Ectodermal cell (in vitro differentiated cells): ENCODE measurements at regions not wholly inside any gene's neighbourhood (a gene's known extent, or its start where the extent isn't known, plus 50 kb on each side); places are given as distances from the start of the nearest gene placed in this dataset.
"Not testable (repeated sequence)": the region's sequence is repeated elsewhere in the genome, so short reads cannot be mapped to it uniquely, and the experiment has no call there.

Source experiments
- H3K27ac ChIP-seq: 2 replicates; pipeline ENCODE4 v1.7.0; 2013; ENCODE audit warnings: mild to moderate bottlenecking, low read depth, low read length; ENCODE audit not compliant: insufficient read depth, poor library complexity, severe bottlenecking
- H3K27me3 ChIP-seq: 2 replicates; pipeline ENCODE4 v1.7.0; 2013; ENCODE audit warnings: mild to moderate bottlenecking, low read length; ENCODE audit not compliant: insufficient read depth, control insufficient read depth, poor library complexity, severe bottlenecking
- H3K36me3 ChIP-seq: one replicate; pipeline ENCODE4 v1.7.0; 2013; ENCODE audit warnings: low read length; ENCODE audit not compliant: control insufficient read depth, insufficient read depth
- H3K4me1 ChIP-seq: one replicate; pipeline ENCODE4 v1.7.0; 2013; ENCODE audit warnings: low read length; ENCODE audit not compliant: control insufficient read depth, insufficient read depth
- H3K4me3 ChIP-seq: 2 replicates; pipeline ENCODE4 v1.7.0; 2013; ENCODE audit warnings: low read depth, low read length, control low read depth; ENCODE audit not compliant: insufficient read depth
- H3K9me3 ChIP-seq: 2 replicates; pipeline ENCODE4 v1.7.0; 2013; ENCODE audit warnings: mild to moderate bottlenecking, low read length, moderate library complexity; ENCODE audit not compliant: control insufficient read depth
- WGBS, 2 experiments: methylation state at CpG; one replicate each; pipeline ENCODE4 v1.1.7; 2013; ENCODE audit warnings: missing lambda C conversion rate in 2 of 2; 5-methylcytosine and 5-hydroxymethylcytosine counted together

GRCh38 chr2:14099101-14099500 lies 533.4 kb upstream of the LRATD1 start:
- H3K27me3 ChIP-seq, H3K4me1 ChIP-seq, H3K36me3 ChIP-seq, H3K9me3 ChIP-seq, H3K4me3 ChIP-seq, H3K27ac ChIP-seq: not testable (repeated sequence)
- 83 to 87% methylated on average over 9 of the region's 9 CpGs for WGBS, 2 experiments

- no peak overlapping the region for H3K27ac ChIP-seq
- H3K4me1 ChIP-seq: no peaks in the 10 kb centered on the region
- H3K9me3 ChIP-seq: no peaks in the 10 kb centered on the region
- H3K27me3 ChIP-seq: no peaks in the 10 kb centered on the region
- H3K36me3 ChIP-seq: no peaks in the 10 kb centered on the region
- no CpG with 5 or more reads among the region's 2 CpGs for WGBS, 2 experiments
- no peak overlapping the region for H3K4me3 ChIP-seq
These were observed 518.2 kb upstream of the LRATD1 start for GRCh38 chr2:14114275-14114674.

- Histone ChIP-seq H3K4me3 (no peak overlapping the region), H3K27ac (no peak overlapping the region), H3K36me3 (no peaks in the 10 kb centered on the region), H3K9me3 (no peaks in the 10 kb centered on the region), H3K4me1 (no peaks in the 10 kb centered on the region), H3K27me3 (no peaks in the 10 kb centered on the region)
- 69 to 75% methylated on average over 2 to 3 of the region's 3 CpGs for WGBS, 2 experiments
These were observed 512.1 kb upstream of the LRATD1 start for GRCh38 chr2:14120376-14120775.

GRCh38 chr2:14123436-14124103 lies 508.9 kb upstream of the LRATD1 start:
- H3K27me3 ChIP-seq: no peaks in the 10 kb centered on the region
- 92% methylated on average over 4 to 5 of the region's 6 CpGs for WGBS, 2 experiments
- H3K27ac ChIP-seq: no peak overlapping the region
- no peaks in the 10 kb centered on the region for H3K36me3 ChIP-seq
- H3K4me1 ChIP-seq: no peaks in the 10 kb centered on the region
- no peaks in the 10 kb centered on the region for H3K9me3 ChIP-seq
- H3K4me3 ChIP-seq: no peak overlapping the region

- Histone ChIP-seq H3K36me3 (no peaks in the 10 kb centered on the region), H3K9me3 (no peaks in the 10 kb centered on the region)
- 88 to 90% methylated on average over 6 of the region's 7 CpGs for WGBS, 2 experiments
These were observed 506.8 kb upstream of the LRATD1 start for GRCh38 chr2:14125624-14126293.

GRCh38 chr2:14126846-14127245 lies 505.7 kb upstream of the LRATD1 start:
- Histone ChIP-seq H3K9me3 (no peaks in the 10 kb centered on the region), H3K36me3 (no peaks in the 10 kb centered on the region), H3K4me1 (no peaks in the 10 kb centered on the region), H3K27me3 (no peaks in the 10 kb centered on the region), H3K4me3 (no peak overlapping the region), H3K27ac (no peak overlapping the region)
- WGBS, 2 experiments: 96 to 100% methylated on average over 2 of the region's 2 CpGs

More at GRCh38 chr2:14125624-14126293, 506.8 kb upstream of the LRATD1 start:
- Histone ChIP-seq H3K4me3 (no peak overlapping the region), H3K27ac (no peak overlapping the region), H3K27me3 (no peaks in the 10 kb centered on the region), H3K4me1 (no peaks in the 10 kb centered on the region)

GRCh38 chr2:14127765-14128164 lies 504.8 kb upstream of the LRATD1 start:
- H3K4me1 ChIP-seq: no peaks in the 10 kb centered on the region
- H3K4me3 ChIP-seq: no peak overlapping the region
- 93 to 94% methylated on average over 3 of the region's 3 CpGs for WGBS, 2 experiments
- H3K27me3 ChIP-seq: no peaks in the 10 kb centered on the region
- H3K9me3 ChIP-seq: no peaks in the 10 kb centered on the region
- no peak overlapping the region for H3K27ac ChIP-seq
- no peaks in the 10 kb centered on the region for H3K36me3 ChIP-seq

GRCh38 chr2:14132386-14132785 lies 500.1 kb upstream of the LRATD1 start:
- Histone ChIP-seq H3K9me3 (no peaks in the 10 kb centered on the region), H3K4me3 (no peak overlapping the region), H3K4me1 (no peaks in the 10 kb centered on the region), H3K36me3 (no peaks in the 10 kb centered on the region), H3K27ac (no peak overlapping the region), H3K27me3 (no peaks in the 10 kb centered on the region)
- WGBS, 2 experiments: 91 to 95% methylated on average over 1 of the region's 1 CpG

GRCh38 chr2:14134771-14135170 lies 497.7 kb upstream of the LRATD1 start:
- H3K36me3 ChIP-seq: no peaks in the 10 kb centered on the region
- WGBS, 2 experiments: 77 to 95% methylated on average over 1 to 3 of the region's 3 CpGs
- H3K27ac ChIP-seq: no peak overlapping the region
- no peak overlapping the region for H3K4me3 ChIP-seq
- no peaks in the 10 kb centered on the region for H3K9me3 ChIP-seq
- H3K4me1 ChIP-seq: no peaks in the 10 kb centered on the region
- no peaks in the 10 kb centered on the region for H3K27me3 ChIP-seq

- no peaks in the 10 kb centered on the region for H3K27me3 ChIP-seq
- no peak overlapping the region for H3K4me3 ChIP-seq
- H3K36me3 ChIP-seq: no peaks in the 10 kb centered on the region
- H3K27ac ChIP-seq: no peak overlapping the region
- no peaks in the 10 kb centered on the region for H3K9me3 ChIP-seq
- WGBS, 2 experiments: 100% methylated on average over 2 of the region's 2 CpGs; no CpG with 5 or more reads in 1 of the 2 experiments
- H3K4me1 ChIP-seq: no peaks in the 10 kb centered on the region
These were observed 496.5 kb upstream of the LRATD1 start for GRCh38 chr2:14136030-14136429.
